OCI-LY7 (cell line): ENCODE measurements at regions not wholly inside any gene's neighbourhood (a gene's known extent, or its start where the extent isn't known, plus 50 kb on each side); places are given as distances from the start of the nearest gene placed in this dataset.

Experiments used
- BruUV-seq: library from RNA; stranded (reverse); fragments of 400-500 nt; replicated peaks from 2 replicates; lab custom pipeline; 2021; lab: Mats Ljungman, UMichigan
- CTCF ChIA-PET: fragments of 300-600 bp; sonication (Branson Sonifier 250); formaldehyde crosslinking; loops from one replicate; lab custom pipeline; 2022; ENCODE audit warnings: antibody characterized with exemption; ENCODE audit not compliant: unreplicated experiment; lab: Charles Lee
- POLR2A ChIA-PET: fragments of 300-600 bp; sonication (Branson Sonifier 250); formaldehyde crosslinking; loops from one replicate; lab custom pipeline; 2022; ENCODE audit warnings: antibody characterized with exemption; lab: Charles Lee
- DNase-seq: peaks from one replicate; pipeline ENCODE4 v3.0.0-alpha.2; 2015; ENCODE audit warnings: low spot score
- H2AFZ ChIP-seq: fragments of 200-600 bp; sonication (generic), shearing (Covaris generic); 2 replicates; pipeline ENCODE4 v1.6.1; 2014; ENCODE audit warnings: mild to moderate bottlenecking, antibody characterized with exemption, low read length, moderate library complexity
- H3K27ac ChIP-seq: fragments of 200-600 bp; sonication (generic); 2 replicates; pipeline ENCODE4 v1.5.1; 2014; ENCODE audit warnings: mixed run types, low read depth, mild to moderate bottlenecking, moderate library complexity, low read length, inconsistent platforms; ENCODE audit not compliant: poor library complexity, severe bottlenecking
- H3K36me3 ChIP-seq: fragments of 200-600 bp; sonication (generic); 2 replicates; pipeline ENCODE4 v1.6.1; 2014; ENCODE audit warnings: mild to moderate bottlenecking, antibody characterized with exemption, low read length, moderate library complexity, mixed read lengths; ENCODE audit not compliant: insufficient read depth
- H3K4me1 ChIP-seq: fragments of 200-600 bp; sonication (generic); 2 replicates; pipeline ENCODE4 v1.5.1; 2014; ENCODE audit warnings: mild to moderate bottlenecking, low read length; ENCODE audit not compliant: insufficient read depth, poor library complexity, severe bottlenecking
- H3K4me2 ChIP-seq: fragments of 200-600 bp; sonication (generic); 2 replicates; pipeline ENCODE4 v1.6.1; 2014; ENCODE audit warnings: mild to moderate bottlenecking, low read length
- H3K4me3 ChIP-seq: fragments of 200-600 bp; sonication (generic); 2 replicates; pipeline ENCODE4 v1.5.1; 2014; ENCODE audit warnings: mild to moderate bottlenecking, low read depth, low read length; ENCODE audit not compliant: poor library complexity, severe bottlenecking
- H3K79me2 ChIP-seq: fragments of 200-600 bp; sonication (generic); 2 replicates; pipeline ENCODE4 v1.6.1; 2016; ENCODE audit warnings: low read depth, mild to moderate bottlenecking, low read length, moderate library complexity, mixed read lengths; ENCODE audit not compliant: insufficient read depth
- H3K9me2 ChIP-seq: fragments of 200-600 bp; sonication (generic); 2 replicates; pipeline ENCODE4 v1.6.1; 2016; ENCODE audit warnings: mild to moderate bottlenecking, low read length, mixed read lengths; ENCODE audit not compliant: insufficient read depth
- H3K9me3 ChIP-seq: fragments of 200-600 bp; sonication (generic); 2 replicates; pipeline ENCODE4 v1.6.1; 2014; ENCODE audit warnings: mild to moderate bottlenecking, mixed run types, low read length, mixed read lengths
- H4K20me1 ChIP-seq: fragments of 200-600 bp; sonication (generic); 2 replicates; pipeline ENCODE4 v1.6.1; 2014; ENCODE audit warnings: mild to moderate bottlenecking, antibody characterized with exemption, low read length, moderate library complexity, mixed read lengths; ENCODE audit not compliant: insufficient read depth
- CTCF ChIP-seq: fragments of 200-600 bp; sonication (generic); conservative IDR thresholded peaks from 2 replicates; pipeline ENCODE4 v1.5.1; 2014; ENCODE audit warnings: mild to moderate bottlenecking, antibody characterized with exemption, low read length, moderate library complexity, mixed read lengths
- EZH2phosphoT487 ChIP-seq: fragments of 200-600 bp; sonication (generic); IDR thresholded peaks from 2 replicates; pipeline ENCODE4 v1.6.1; 2018; ENCODE audit warnings: low read depth, borderline replicate concordance, mild to moderate bottlenecking, mixed run types, antibody characterized with exemption, low read length, moderate library complexity, mixed read lengths
- intact Hi-C: fragments of 100-400 bp; cut with micrococcal nuclease; formaldehyde crosslinking; loops from one replicate; pipeline ENCODE4 v1.10.0; 2022; ENCODE audit not compliant: unreplicated experiment

- Histone ChIP-seq H3K4me1 (peaks cover 45% of the 10 kb centered on the region), H3K9me3 (no peaks in the 10 kb centered on the region), H3K9me2 (no peaks in the 10 kb centered on the region), H3K27ac (no peak overlapping the region), H3K36me3 (no peaks in the 10 kb centered on the region), H3K79me2 (no peaks in the 10 kb centered on the region), H4K20me1 (no peaks in the 10 kb centered on the region), H3K4me2 (no peak overlapping the region), H2AFZ (no peak overlapping the region), H3K4me3 (no peak overlapping the region)
- POLR2A ChIA-PET: interaction anchor here (0.9 kb wide), 1 partner anchor 12 kb away, joined by 3 read pairs; no protein-coding TSS in a partner anchor
- TF ChIP-seq CTCF (no peak), EZH2phosphoT487 (no peak)
- no peak for DNase-seq
- CTCF ChIA-PET: interaction anchor here (0.8 kb wide), 1 partner anchor 32 kb away, joined by 3 read pairs; no protein-coding TSS in a partner anchor
- BruUV-seq: no TSS peak
- intact Hi-C loops: no loop called here
Measured at GRCh38 chr17:77001487-77001886, 133.3 kb downstream of the MGAT5B start.

- intact Hi-C loops: no loop called here
- TF ChIP-seq CTCF: no peak
- TF ChIP-seq EZH2phosphoT487: no peak
- Histone ChIP-seq H3K4me1 (peaks cover 39% of the 10 kb centered on the region), H3K27ac (no peak overlapping the region), H3K4me3 (no peak overlapping the region), H3K36me3 (no peaks in the 10 kb centered on the region), H3K9me2 (no peaks in the 10 kb centered on the region), H2AFZ (no peak overlapping the region), H3K4me2 (no peak overlapping the region), H3K79me2 (no peaks in the 10 kb centered on the region), H4K20me1 (no peaks in the 10 kb centered on the region), H3K9me3 (no peaks in the 10 kb centered on the region)
- BruUV-seq: no TSS peak
- ChIA-PET POLR2A (interaction anchor here (0.6 to 1.5 kb wide), 2 partner anchors 33 to 35 kb away, joined by 3 to 4 read pairs; no protein-coding TSS in a partner anchor), CTCF (no interaction called here)
- no peak for DNase-seq
Measured at GRCh38 chr17:77002103-77003045, 134.2 kb downstream of the MGAT5B start.

- Histone ChIP-seq H4K20me1 (no peaks in the 10 kb centered on the region), H3K36me3 (no peaks in the 10 kb centered on the region), H3K27ac (no peak overlapping the region), H3K4me1 (peaks cover 34% of the 10 kb centered on the region), H2AFZ (no peak overlapping the region), H3K9me3 (no peaks in the 10 kb centered on the region), H3K4me3 (no peak overlapping the region), H3K4me2 (no peak overlapping the region), H3K79me2 (no peaks in the 10 kb centered on the region), H3K9me2 (no peaks in the 10 kb centered on the region)
- intact Hi-C loops: no loop called here
- TF ChIP-seq EZH2phosphoT487 (no peak), CTCF (no peak)
- no TSS peak for BruUV-seq
- ChIA-PET CTCF (no interaction called here), POLR2A (interaction anchor here (0.5 to 1.5 kb wide), 3 partner anchors 21 to 60 kb away, joined by 4 to 5 read pairs (median 4); no protein-coding TSS in a partner anchor)
- no peak for DNase-seq
Measured at GRCh38 chr17:77003699-77004098, 135.5 kb downstream of the MGAT5B start.
